Ovary (tissue), 3 donors: ENCODE measurements at regions not wholly inside any gene's neighbourhood (a gene's known extent, or its start where the extent isn't known, plus 50 kb on each side); places are given as distances from the start of the nearest gene placed in this dataset.

Experiments used
- EP300 ChIP-seq: sonication (generic); formaldehyde crosslinking; IDR thresholded peaks from one replicate; pipeline ENCODE4 v1.6.1; 2017; ENCODE audit warnings: antibody characterized with exemption
- POLR2A ChIP-seq: fragments of 450-650 bp; IDR thresholded peaks from one replicate; pipeline ENCODE4 v1.6.1; 2017; ENCODE audit warnings: antibody characterized with exemption, mild to moderate bottlenecking, moderate library complexity
- TF ChIP-seq, protein P1 (sequence below), 3 donors: fragments of 450-650 bp in 2 of 3; fragments of 200-600 bp in 1 of 3; IDR thresholded peaks; one replicate each; pipeline versions ENCODE4 v1.5.1 to v1.8.0; 2016 to 2022; ENCODE audit warnings: antibody characterized with exemption in 3 of 3, mild to moderate bottlenecking in 1 of 3
- donor health status: DM: no; HTN: no; CAD: no.

DNA sequence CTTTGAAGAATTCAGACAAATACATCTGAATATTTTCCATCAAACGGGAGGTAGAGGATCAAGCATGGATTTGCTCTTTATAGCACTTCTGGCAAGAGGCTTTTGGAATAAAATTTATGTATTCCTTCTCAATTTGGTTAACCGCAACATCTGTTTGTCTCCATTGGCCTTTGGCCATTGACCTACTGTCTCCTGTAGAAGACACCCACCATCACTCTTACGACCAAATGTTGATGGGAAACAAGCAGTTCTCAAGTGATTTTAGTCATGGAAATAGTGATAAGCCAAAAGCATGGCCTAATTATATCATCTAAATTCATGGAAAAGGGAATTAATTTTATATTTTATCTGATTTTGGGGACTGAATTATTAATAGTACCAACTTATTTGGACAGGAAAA lies 591.9 kb downstream of the CD109 start:
- TF ChIP-seq POLR2A (no peak), EP300 (no peak)
- TF ChIP-seq, protein P1, sequence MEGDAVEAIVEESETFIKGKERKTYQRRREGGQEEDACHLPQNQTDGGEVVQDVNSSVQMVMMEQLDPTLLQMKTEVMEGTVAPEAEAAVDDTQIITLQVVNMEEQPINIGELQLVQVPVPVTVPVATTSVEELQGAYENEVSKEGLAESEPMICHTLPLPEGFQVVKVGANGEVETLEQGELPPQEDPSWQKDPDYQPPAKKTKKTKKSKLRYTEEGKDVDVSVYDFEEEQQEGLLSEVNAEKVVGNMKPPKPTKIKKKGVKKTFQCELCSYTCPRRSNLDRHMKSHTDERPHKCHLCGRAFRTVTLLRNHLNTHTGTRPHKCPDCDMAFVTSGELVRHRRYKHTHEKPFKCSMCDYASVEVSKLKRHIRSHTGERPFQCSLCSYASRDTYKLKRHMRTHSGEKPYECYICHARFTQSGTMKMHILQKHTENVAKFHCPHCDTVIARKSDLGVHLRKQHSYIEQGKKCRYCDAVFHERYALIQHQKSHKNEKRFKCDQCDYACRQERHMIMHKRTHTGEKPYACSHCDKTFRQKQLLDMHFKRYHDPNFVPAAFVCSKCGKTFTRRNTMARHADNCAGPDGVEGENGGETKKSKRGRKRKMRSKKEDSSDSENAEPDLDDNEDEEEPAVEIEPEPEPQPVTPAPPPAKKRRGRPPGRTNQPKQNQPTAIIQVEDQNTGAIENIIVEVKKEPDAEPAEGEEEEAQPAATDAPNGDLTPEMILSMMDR (IDR thresholded peaks at IDR 0.05), result no peak
